ENCODE measurements at regions not wholly inside any gene's neighbourhood (a gene's known extent, or its start where the extent isn't known, plus 50 kb on each side); places are given as distances from the start of the nearest gene placed in this dataset.

GRCh38 chr2:223222397-223222796 lies 170.4 kb downstream of the KCNE4 start:
- Histone ChIP-seq H3K4me1 (ENCODE audit: control insufficient read depth, insufficient read depth, low read length) (no peaks in the 10 kb centered on the region), H3K27me3 (ENCODE audit: control insufficient read depth, insufficient read depth, low read length) (no peaks in the 10 kb centered on the region), H3K36me3 (ENCODE audit: control insufficient read depth, insufficient read depth, low read length) (no peaks in the 10 kb centered on the region), H3K27ac (ENCODE audit: low read length) (no peak overlapping the region), H3K4me3 (ENCODE audit: low read length) (no peak overlapping the region), H3K9me3 (replicated peaks; ENCODE audit: control insufficient read depth, low read depth, low read length) (no peaks in the 10 kb centered on the region)
- DNase-seq, result no peak
- WGBS (ENCODE audit: insufficient coverage), result no CpG with 5 or more reads among the region's 2 CpGs

- H3K9me3 ChIP-seq (replicated peaks; ENCODE audit: control insufficient read depth, low read depth, low read length), result no peaks in the 10 kb centered on the region
- H3K4me1 ChIP-seq (ENCODE audit: control insufficient read depth, insufficient read depth, low read length), result no peaks in the 10 kb centered on the region
- DNase-seq, result no peak
- no CpG with 5 or more reads among the region's 1 CpG for WGBS (ENCODE audit: insufficient coverage)
- no peaks in the 10 kb centered on the region for H3K36me3 ChIP-seq (ENCODE audit: control insufficient read depth, insufficient read depth, low read length)
- H3K4me3 ChIP-seq (ENCODE audit: low read length), result no peak overlapping the region
- H3K27ac ChIP-seq (ENCODE audit: low read length), result no peak overlapping the region
- H3K27me3 ChIP-seq (ENCODE audit: control insufficient read depth, insufficient read depth, low read length), result no peaks in the 10 kb centered on the region
These were observed 171.2 kb downstream of the KCNE4 start for GRCh38 chr2:223223156-223223555.

- Histone ChIP-seq H3K4me3 (ENCODE audit: low read length) (no peak overlapping the region), H3K9me3 (replicated peaks; ENCODE audit: control insufficient read depth, low read depth, low read length) (no peaks in the 10 kb centered on the region), H3K27me3 (ENCODE audit: control insufficient read depth, insufficient read depth, low read length) (no peaks in the 10 kb centered on the region), H3K4me1 (ENCODE audit: control insufficient read depth, insufficient read depth, low read length) (no peaks in the 10 kb centered on the region), H3K27ac (ENCODE audit: low read length) (no peak overlapping the region), H3K36me3 (ENCODE audit: control insufficient read depth, insufficient read depth, low read length) (no peaks in the 10 kb centered on the region)
- no peak for DNase-seq
- 98% methylated on average over 3 of the region's 3 CpGs for WGBS (ENCODE audit: insufficient coverage)
These were observed 173.3 kb downstream of the KCNE4 start for GRCh38 chr2:223225266-223225665.

- Histone ChIP-seq H3K9me3 (replicated peaks; ENCODE audit: control insufficient read depth, low read depth, low read length) (no peaks in the 10 kb centered on the region), H3K27ac (ENCODE audit: low read length) (no peak overlapping the region), H3K36me3 (ENCODE audit: control insufficient read depth, insufficient read depth, low read length) (no peaks in the 10 kb centered on the region), H3K27me3 (ENCODE audit: control insufficient read depth, insufficient read depth, low read length) (no peaks in the 10 kb centered on the region), H3K4me1 (ENCODE audit: control insufficient read depth, insufficient read depth, low read length) (no peaks in the 10 kb centered on the region), H3K4me3 (ENCODE audit: low read length) (no peak overlapping the region)
- DNase-seq, result no peak
- WGBS (ENCODE audit: insufficient coverage), result no CpG with 5 or more reads among the region's 1 CpG
These were observed 174.3 kb downstream of the KCNE4 start for GRCh38 chr2:223226264-223226663.

- no CpG with 5 or more reads among the region's 2 CpGs for WGBS (ENCODE audit: insufficient coverage)
- Histone ChIP-seq H3K27me3 (ENCODE audit: control insufficient read depth, insufficient read depth, low read length) (no peaks in the 10 kb centered on the region), H3K27ac (ENCODE audit: low read length) (no peak overlapping the region), H3K4me3 (ENCODE audit: low read length) (no peak overlapping the region), H3K4me1 (ENCODE audit: control insufficient read depth, insufficient read depth, low read length) (no peaks in the 10 kb centered on the region), H3K36me3 (ENCODE audit: control insufficient read depth, insufficient read depth, low read length) (no peaks in the 10 kb centered on the region), H3K9me3 (replicated peaks; ENCODE audit: control insufficient read depth, low read depth, low read length) (no peaks in the 10 kb centered on the region)
- no peak for DNase-seq
These were observed 175.3 kb downstream of the KCNE4 start for GRCh38 chr2:223227338-223227737.

GRCh38 chr2:223228871-223229270 lies 176.9 kb downstream of the KCNE4 start:
- Histone ChIP-seq H3K4me3 (ENCODE audit: low read length) (no peak overlapping the region), H3K4me1 (ENCODE audit: control insufficient read depth, insufficient read depth, low read length) (no peaks in the 10 kb centered on the region), H3K9me3 (replicated peaks; ENCODE audit: control insufficient read depth, low read depth, low read length) (no peaks in the 10 kb centered on the region), H3K27ac (ENCODE audit: low read length) (no peak overlapping the region), H3K36me3 (ENCODE audit: control insufficient read depth, insufficient read depth, low read length) (no peaks in the 10 kb centered on the region), H3K27me3 (ENCODE audit: control insufficient read depth, insufficient read depth, low read length) (no peaks in the 10 kb centered on the region)
- no peak for DNase-seq

- H3K27me3 ChIP-seq (ENCODE audit: control insufficient read depth, insufficient read depth, low read length), result no peaks in the 10 kb centered on the region
- no peak overlapping the region for H3K27ac ChIP-seq (ENCODE audit: low read length)
- no peak for DNase-seq
- no peaks in the 10 kb centered on the region for H3K4me1 ChIP-seq (ENCODE audit: control insufficient read depth, insufficient read depth, low read length)
- no peak overlapping the region for H3K4me3 ChIP-seq (ENCODE audit: low read length)
- WGBS (ENCODE audit: insufficient coverage), result 80% methylated on average over 1 of the region's 2 CpGs
- H3K9me3 ChIP-seq (replicated peaks; ENCODE audit: control insufficient read depth, low read depth, low read length), result no peaks in the 10 kb centered on the region
- no peaks in the 10 kb centered on the region for H3K36me3 ChIP-seq (ENCODE audit: control insufficient read depth, insufficient read depth, low read length)
These were observed 178.4 kb downstream of the KCNE4 start for GRCh38 chr2:223230352-223230751.

GRCh38 chr2:223232285-223232684 lies 180.3 kb downstream of the KCNE4 start:
- no CpG with 5 or more reads among the region's 1 CpG for WGBS (ENCODE audit: insufficient coverage)
- Histone ChIP-seq H3K9me3 (replicated peaks; ENCODE audit: control insufficient read depth, low read depth, low read length) (no peaks in the 10 kb centered on the region), H3K36me3 (ENCODE audit: control insufficient read depth, insufficient read depth, low read length) (no peaks in the 10 kb centered on the region), H3K4me1 (ENCODE audit: control insufficient read depth, insufficient read depth, low read length) (no peaks in the 10 kb centered on the region), H3K4me3 (ENCODE audit: low read length) (no peak overlapping the region), H3K27me3 (ENCODE audit: control insufficient read depth, insufficient read depth, low read length) (no peaks in the 10 kb centered on the region), H3K27ac (ENCODE audit: low read length) (no peak overlapping the region)
- DNase-seq, result peak; percentile 5

GRCh38 chr2:223232896-223233295 lies 180.9 kb downstream of the KCNE4 start:
- Histone ChIP-seq H3K36me3 (ENCODE audit: control insufficient read depth, insufficient read depth, low read length) (no peaks in the 10 kb centered on the region), H3K27me3 (ENCODE audit: control insufficient read depth, insufficient read depth, low read length) (no peaks in the 10 kb centered on the region), H3K4me3 (ENCODE audit: low read length) (no peak overlapping the region), H3K27ac (ENCODE audit: low read length) (no peak overlapping the region), H3K9me3 (replicated peaks; ENCODE audit: control insufficient read depth, low read depth, low read length) (no peaks in the 10 kb centered on the region), H3K4me1 (ENCODE audit: control insufficient read depth, insufficient read depth, low read length) (no peaks in the 10 kb centered on the region)
- no CpG with 5 or more reads among the region's 2 CpGs for WGBS (ENCODE audit: insufficient coverage)
- peak; percentile 30 for DNase-seq

- DNase-seq, result no peak
- no peak overlapping the region for H3K27ac ChIP-seq (ENCODE audit: low read length)
- no peaks in the 10 kb centered on the region for H3K27me3 ChIP-seq (ENCODE audit: control insufficient read depth, insufficient read depth, low read length)
- no peaks in the 10 kb centered on the region for H3K4me1 ChIP-seq (ENCODE audit: control insufficient read depth, insufficient read depth, low read length)
- H3K9me3 ChIP-seq (replicated peaks; ENCODE audit: control insufficient read depth, low read depth, low read length), result no peaks in the 10 kb centered on the region
- WGBS (ENCODE audit: insufficient coverage), result 78% methylated on average over 1 of the region's 2 CpGs
- H3K4me3 ChIP-seq (ENCODE audit: low read length), result no peak overlapping the region
- H3K36me3 ChIP-seq (ENCODE audit: control insufficient read depth, insufficient read depth, low read length), result no peaks in the 10 kb centered on the region
These were observed 184.0 kb downstream of the KCNE4 start for GRCh38 chr2:223235986-223236385.

GRCh38 chr2:223238301-223238700 lies 186.3 kb downstream of the KCNE4 start:
- Histone ChIP-seq H3K36me3 (ENCODE audit: control insufficient read depth, insufficient read depth, low read length) (no peaks in the 10 kb centered on the region), H3K4me1 (ENCODE audit: control insufficient read depth, insufficient read depth, low read length) (no peaks in the 10 kb centered on the region), H3K27me3 (ENCODE audit: control insufficient read depth, insufficient read depth, low read length) (no peaks in the 10 kb centered on the region), H3K27ac (ENCODE audit: low read length) (no peak overlapping the region), H3K4me3 (ENCODE audit: low read length) (no peak overlapping the region), H3K9me3 (replicated peaks; ENCODE audit: control insufficient read depth, low read depth, low read length) (no peaks in the 10 kb centered on the region)
- no CpG with 5 or more reads among the region's 2 CpGs for WGBS (ENCODE audit: insufficient coverage)
- DNase-seq, result no peak
